ENCODE measurements at regions not wholly inside any gene's neighbourhood (a gene's known extent, or its start where the extent isn't known, plus 50 kb on each side); places are given as distances from the start of the nearest gene placed in this dataset.

DNA sequence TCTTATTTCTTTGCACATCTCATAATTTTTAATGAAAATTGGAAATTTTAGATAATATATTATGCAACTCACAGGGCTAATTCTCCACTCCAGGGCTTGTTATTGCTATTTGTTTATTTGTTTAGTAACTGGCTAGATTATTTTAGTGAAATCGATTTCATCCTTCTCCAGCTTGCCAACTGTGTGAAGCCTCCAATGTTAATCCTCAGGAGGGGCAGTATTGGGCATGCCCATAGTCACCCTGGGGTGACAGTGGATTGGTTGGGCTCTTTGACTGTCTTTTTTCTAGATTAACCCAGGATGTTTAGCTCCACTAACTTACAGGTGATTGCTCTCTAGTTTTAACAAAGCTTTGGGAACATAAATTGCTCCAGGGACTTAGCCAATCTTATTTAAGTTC is 450.1 kb downstream of the BMP2 start:
- TF ChIP-seq, protein P1, sequence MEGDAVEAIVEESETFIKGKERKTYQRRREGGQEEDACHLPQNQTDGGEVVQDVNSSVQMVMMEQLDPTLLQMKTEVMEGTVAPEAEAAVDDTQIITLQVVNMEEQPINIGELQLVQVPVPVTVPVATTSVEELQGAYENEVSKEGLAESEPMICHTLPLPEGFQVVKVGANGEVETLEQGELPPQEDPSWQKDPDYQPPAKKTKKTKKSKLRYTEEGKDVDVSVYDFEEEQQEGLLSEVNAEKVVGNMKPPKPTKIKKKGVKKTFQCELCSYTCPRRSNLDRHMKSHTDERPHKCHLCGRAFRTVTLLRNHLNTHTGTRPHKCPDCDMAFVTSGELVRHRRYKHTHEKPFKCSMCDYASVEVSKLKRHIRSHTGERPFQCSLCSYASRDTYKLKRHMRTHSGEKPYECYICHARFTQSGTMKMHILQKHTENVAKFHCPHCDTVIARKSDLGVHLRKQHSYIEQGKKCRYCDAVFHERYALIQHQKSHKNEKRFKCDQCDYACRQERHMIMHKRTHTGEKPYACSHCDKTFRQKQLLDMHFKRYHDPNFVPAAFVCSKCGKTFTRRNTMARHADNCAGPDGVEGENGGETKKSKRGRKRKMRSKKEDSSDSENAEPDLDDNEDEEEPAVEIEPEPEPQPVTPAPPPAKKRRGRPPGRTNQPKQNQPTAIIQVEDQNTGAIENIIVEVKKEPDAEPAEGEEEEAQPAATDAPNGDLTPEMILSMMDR (IDR thresholded peaks at IDR 0.05), result no peak
- TF ChIP-seq POLR2A (IDR thresholded peaks at IDR 0.05), result no peak
